LNCaP clone FGC (cell line): ENCODE measurements at regions not wholly inside any gene's neighbourhood (a gene's known extent, or its start where the extent isn't known, plus 50 kb on each side); places are given as distances from the start of the nearest gene placed in this dataset.

Source experiments
- DNase-seq: peaks from one replicate; pipeline ENCODE4 v3.0.0-alpha.2; 2011; ENCODE audit warnings: low read depth
- H3K4me3 ChIP-seq: 2 replicates; pipeline ENCODE4 v1.5.1; 2011; ENCODE audit warnings: mild to moderate bottlenecking, low read depth, low read length, control low read depth
- CTCF ChIP-seq: IDR thresholded peaks from 2 replicates; pipeline ENCODE4 v1.5.1; 2012; ENCODE audit warnings: mild to moderate bottlenecking; ENCODE audit not compliant: control insufficient read depth, insufficient read depth; ENCODE audit errors: extremely low read depth

- no peak for DNase-seq
- no peak for TF ChIP-seq CTCF
- H3K4me3 ChIP-seq: no peak overlapping the region
Observed at GRCh38 chr5:81853030-81853357, 102.1 kb upstream of the SSBP2 start.

GRCh38 chr5:81852291-81853029 lies 101.6 kb upstream of the SSBP2 start:
- H3K4me3 ChIP-seq: no peak overlapping the region
- no peak for DNase-seq
- TF ChIP-seq CTCF: no peak

- peak; percentile 85 for DNase-seq
- no peak for TF ChIP-seq CTCF
- H3K4me3 ChIP-seq: peak overlapping the region; percentile 42
Observed at GRCh38 chr5:81851481-81852178, 100.7 kb upstream of the SSBP2 start.

- no peak overlapping the region; the same call in 1 of the 2 replicates for H3K4me3 ChIP-seq
- TF ChIP-seq CTCF: no peak
- DNase-seq: no peak
Observed at GRCh38 chr5:81850501-81851357, 99.8 kb upstream of the SSBP2 start.

GRCh38 chr5:81849770-81850367 lies 99.0 kb upstream of the SSBP2 start:
- DNase-seq: no peak
- TF ChIP-seq CTCF: no peak
- no peak overlapping the region for H3K4me3 ChIP-seq

GRCh38 chr5:81848362-81848880 lies 97.5 kb upstream of the SSBP2 start:
- TF ChIP-seq CTCF: no peak
- no peak overlapping the region for H3K4me3 ChIP-seq
- DNase-seq: no peak
